HepG2 (cell line): ENCODE measurements at regions not wholly inside any gene's neighbourhood (a gene's known extent, or its start where the extent isn't known, plus 50 kb on each side); places are given as distances from the start of the nearest gene placed in this dataset.

Experiments used
- ATAC-seq: fragments of 200-7000 bp; cut with Tn5 transposase; 3 replicates; pipeline ENCODE4 v1.9.1; 2020; ENCODE audit warnings: mild to moderate bottlenecking, moderate library complexity
- BruUV-seq: library from RNA; stranded (reverse); fragments of 400-500 nt; replicated peaks from 2 replicates; lab custom pipeline; 2021; lab: Mats Ljungman, UMichigan
- CTCF ChIA-PET: fragments of 300-600 bp; formaldehyde crosslinking; extraction: SDS; loops from one replicate; lab custom pipeline; 2021; ENCODE audit warnings: low total read pairs, inconsistent platforms, low intra/inter-chr PET ratio; lab: Yijun Ruan, JAX
- POLR2A ChIA-PET: fragments of 350-600 bp; sonication (Branson Sonifier 250); formaldehyde crosslinking; loops from one replicate; lab custom pipeline; 2020; ENCODE audit warnings: antibody characterized with exemption, inconsistent platforms; lab: Yijun Ruan, JAX
- DNase-seq: peaks from one replicate; pipeline ENCODE4 v3.0.0-alpha.2; 2015; ENCODE audit warnings: low spot score
- FAIRE-seq: peaks from 3 replicates; lab custom pipeline; 2011; peaks lifted over from hg19 to GRCh38; lab: Jason Lieb, UNC
- H2AFZ ChIP-seq: one replicate; pipeline ENCODE4 v1.6.1; 2011; ENCODE audit warnings: low read length, inconsistent platforms
- H3K27ac ChIP-seq: fragments of 300-600 bp; 3 replicates; pipeline ENCODE4 v1.8.0; 2011; ENCODE audit warnings: mixed run types, mild to moderate bottlenecking, mixed read lengths, low read length, inconsistent platforms; ENCODE audit not compliant: insufficient read depth; ENCODE audit errors: extremely low read length
- H3K27me3 ChIP-seq, 2 experiments: fragments of 200-600 bp in 1 of 2; 2 replicates in 1 of 2; 3 replicates in 1 of 2; pipeline versions ENCODE4 v1.6.0 to v1.8.0; 2011; ENCODE audit warnings: low read length in 2 of 2, mild to moderate bottlenecking in 2 of 2, moderate library complexity in 2 of 2, inconsistent platforms in 1 of 2; ENCODE audit not compliant: insufficient read depth in 2 of 2, control insufficient read depth in 1 of 2
- H3K36me3 ChIP-seq, 2 experiments: fragments of 200-600 bp in 1 of 2; replicated peaks in 1 of 2; 2 replicates in 1 of 2; 3 replicates in 1 of 2; pipeline versions ENCODE4 v1.5.1 to v1.8.0; 2011; ENCODE audit warnings: low read length in 2 of 2, inconsistent platforms in 1 of 2; ENCODE audit not compliant: insufficient read depth in 2 of 2, control insufficient read depth in 1 of 2
- H3K4me1 ChIP-seq: 2 replicates; pipeline ENCODE4 v1.5.1; 2012; ENCODE audit warnings: low read length, inconsistent platforms; ENCODE audit not compliant: insufficient read depth
- H3K4me2 ChIP-seq: 2 replicates; pipeline ENCODE4 v1.6.0; 2011; ENCODE audit warnings: low read depth, low read length, inconsistent platforms
- H3K4me3 ChIP-seq, 3 experiments: fragments of 200-600 bp in 1 of 3; sonication (generic), shearing (Covaris generic) in 1 of 3; replicated peaks in 1 of 3; 2 replicates each; pipeline ENCODE4 v1.5.1; 2011 to 2016; ENCODE audit warnings: low read length in 3 of 3, inconsistent platforms in 2 of 3, low read depth in 2 of 3, mild to moderate bottlenecking in 2 of 3, control low read depth in 1 of 3, mixed read lengths in 1 of 3; ENCODE audit not compliant: insufficient read depth in 1 of 3
- H3K79me2 ChIP-seq: one replicate; pipeline ENCODE4 v1.6.1; 2011; ENCODE audit warnings: low read length, inconsistent platforms; ENCODE audit not compliant: insufficient read depth
- H3K9ac ChIP-seq: 2 replicates; pipeline ENCODE4 v1.6.0; 2011; ENCODE audit warnings: mild to moderate bottlenecking, low read depth, low read length, inconsistent platforms; ENCODE audit not compliant: insufficient read depth
- H3K9me3 ChIP-seq: 2 replicates; pipeline ENCODE4 v1.5.1; 2012; ENCODE audit warnings: mild to moderate bottlenecking, low read length
- H4K20me1 ChIP-seq: 2 replicates; pipeline ENCODE4 v1.6.0; 2011; ENCODE audit warnings: inconsistent platforms, mild to moderate bottlenecking, low read length, moderate library complexity; ENCODE audit not compliant: insufficient read depth
- CREB3 ChIP-seq: sonication (generic); formaldehyde crosslinking; IDR thresholded peaks from 2 replicates; pipeline ENCODE4 v1.5.0; 2020; ENCODE audit warnings: missing genetic modification reagents
- ETV5 ChIP-seq: IDR thresholded peaks from 2 replicates; pipeline ENCODE4 v1.6.1; 2018; ENCODE audit warnings: missing biosample characterization, missing genetic modification reagents, inconsistent platforms, borderline replicate concordance
- FOSL1 ChIP-seq: sonication (generic); formaldehyde crosslinking; IDR thresholded peaks from 2 replicates; pipeline ENCODE4 v1.9.0; 2021; ENCODE audit warnings: missing genetic modification reagents, borderline replicate concordance
- GATA4 ChIP-seq: sonication (generic); IDR thresholded peaks from 2 replicates; pipeline ENCODE4 v1.6.1; 2016; ENCODE audit warnings: antibody characterized with exemption, low read depth, borderline replicate concordance
- HNF1B ChIP-seq: sonication (generic); formaldehyde crosslinking; IDR thresholded peaks from 2 replicates; pipeline ENCODE4 v1.5.1; 2020; ENCODE audit warnings: mild to moderate bottlenecking, moderate library complexity, missing genetic modification reagents
- LCORL ChIP-seq, 2 experiments: fragments of 450-650 bp in 1 of 2; sonication (generic) in 1 of 2; formaldehyde crosslinking in 1 of 2; IDR thresholded peaks; 2 replicates each; pipeline versions ENCODE4 v1.5.0 to v1.6.1; 2017 to 2020; ENCODE audit warnings: antibody characterized with exemption in 1 of 2, missing genetic modification reagents in 1 of 2
- MLLT10 ChIP-seq: sonication (generic); formaldehyde crosslinking; IDR thresholded peaks from 2 replicates; pipeline ENCODE4 v1.4.0; 2020; ENCODE audit warnings: missing genetic modification reagents
- NR2C2 ChIP-seq: sonication (generic); formaldehyde crosslinking; IDR thresholded peaks from 2 replicates; pipeline ENCODE4 v1.4.0; 2020; ENCODE audit warnings: missing genetic modification reagents, mild to moderate bottlenecking, moderate library complexity, borderline replicate concordance
- PAF1 ChIP-seq: IDR thresholded peaks from 2 replicates; pipeline ENCODE4 v1.6.1; 2016; ENCODE audit warnings: missing genetic modification reagents, missing compliant biosample characterization
- REXO4 ChIP-seq: sonication (generic); formaldehyde crosslinking; IDR thresholded peaks from 2 replicates; pipeline ENCODE4 v1.8.0; 2022; ENCODE audit warnings: missing genetic modification reagents, mild to moderate bottlenecking, borderline replicate concordance
- SRY ChIP-seq: sonication (generic); formaldehyde crosslinking; IDR thresholded peaks from 2 replicates; pipeline ENCODE4 v1.8.0; 2022; ENCODE audit warnings: mild to moderate bottlenecking, missing genetic modification reagents
- ZFP41 ChIP-seq: sonication (generic); formaldehyde crosslinking; IDR thresholded peaks from 2 replicates; pipeline ENCODE4 v1.4.0; 2020; ENCODE audit warnings: mild to moderate bottlenecking, missing genetic modification reagents, borderline replicate concordance
- ZFY ChIP-seq: sonication (generic); formaldehyde crosslinking; IDR thresholded peaks from 2 replicates; pipeline ENCODE4 v1.4.0; 2020; ENCODE audit warnings: missing genetic modification reagents
- ZNF672 ChIP-seq: sonication (generic); formaldehyde crosslinking; IDR thresholded peaks from 2 replicates; pipeline ENCODE4 v1.8.1; 2022; ENCODE audit warnings: missing genetic modification reagents
- WGBS: methylation state at CpG from one replicate; pipeline ENCODE4 v1.1.6; 2017; ENCODE audit warnings: low lambda C conversion rate; 5-methylcytosine and 5-hydroxymethylcytosine counted together
- in situ Hi-C: cut with HindIII; loops from 2 replicates; pipeline ENCODE4 v1.10.0; 2017; ENCODE audit warnings: low pct_unique_long_range_greater_than_20kb; ENCODE audit not compliant: extremely low pct_ligation_motif_present
- intact Hi-C: fragments of 100-400 bp; cut with micrococcal nuclease; formaldehyde crosslinking; loops from one replicate; pipeline ENCODE4 v1.10.0; 2022; ENCODE audit not compliant: unreplicated experiment
- TF ChIP-seq, protein P1 (sequence below): IDR thresholded peaks from 2 replicates; pipeline ENCODE4 v1.6.1; 2016

GRCh38 chr7:24172856-24173255 is 111.1 kb upstream of the NPY start:
- Histone ChIP-seq H3K9me3 (no peaks in the 10 kb centered on the region), H4K20me1 (no peaks in the 10 kb centered on the region), H3K4me1 (no peaks in the 10 kb centered on the region), H3K4me2 (no peak overlapping the region), H3K79me2 (no peaks in the 10 kb centered on the region), H3K4me3 (no peak overlapping the region)
- no peak for FAIRE-seq
- BruUV-seq = no TSS peak
- CTCF ChIA-PET = no interaction called here
- TF ChIP-seq ZFP41 (CRISPR knock-in tag) (no peak), PAF1 (no peak), MLLT10 (CRISPR knock-in tag) (no peak), ETV5 (CRISPR knock-in tag) (no peak), CREB3 (CRISPR knock-in tag) (no peak)
- TF ChIP-seq, all 625 proteins: peak for 0
- intact Hi-C loops = no loop called here
- ATAC-seq (no peak), DNase-seq (no peak)
- Histone ChIP-seq H3K27me3 (no peaks in the 10 kb centered on the region), H2AFZ (no peak overlapping the region), H3K27ac (no peak overlapping the region), H3K36me3 (no peaks in the 10 kb centered on the region), H3K9ac (no peak overlapping the region)
- 7% methylated on average over 4 of the region's 4 CpGs for WGBS
- in situ Hi-C loops = no loop called here
- POLR2A ChIA-PET = no interaction called here

DNA sequence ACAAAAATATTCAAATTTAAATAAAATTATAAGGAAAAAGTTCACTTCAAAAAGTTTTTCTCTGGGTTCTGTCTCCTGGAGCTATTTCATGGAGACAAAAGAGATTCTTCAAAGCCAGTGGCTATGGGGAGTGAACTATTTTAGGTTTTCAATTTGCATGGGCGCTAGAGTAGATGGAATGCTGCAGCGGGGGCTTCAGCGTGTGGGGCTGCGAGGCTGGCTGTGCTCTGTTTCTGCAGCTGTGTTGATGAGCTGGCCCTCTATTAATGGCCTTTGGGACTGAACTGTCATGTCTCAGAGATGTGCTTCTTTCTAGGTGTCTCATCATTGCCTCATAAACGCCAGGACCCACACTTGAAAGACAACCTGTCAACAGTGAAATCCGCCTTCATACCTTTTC is 108.4 kb upstream of the NPY start:
- Histone ChIP-seq H3K27ac (no peak overlapping the region), H3K4me1 (no peaks in the 10 kb centered on the region)
- TF ChIP-seq, protein P1, sequence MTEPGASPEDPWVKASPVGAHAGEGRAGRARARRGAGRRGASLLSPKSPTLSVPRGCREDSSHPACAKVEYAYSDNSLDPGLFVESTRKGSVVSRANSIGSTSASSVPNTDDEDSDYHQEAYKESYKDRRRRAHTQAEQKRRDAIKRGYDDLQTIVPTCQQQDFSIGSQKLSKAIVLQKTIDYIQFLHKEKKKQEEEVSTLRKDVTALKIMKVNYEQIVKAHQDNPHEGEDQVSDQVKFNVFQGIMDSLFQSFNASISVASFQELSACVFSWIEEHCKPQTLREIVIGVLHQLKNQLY = no peak
- TF ChIP-seq SRY (CRISPR knock-in tag) = no peak
- no peak for TF ChIP-seq LCORL (IDR thresholded peaks at IDR 0.05)
- no peak for TF ChIP-seq LCORL (CRISPR knock-in tag; IDR thresholded peaks at IDR 0.05)
- TF ChIP-seq HNF1B (CRISPR knock-in tag) = no peak
- no peak for TF ChIP-seq REXO4 (CRISPR knock-in tag)
- no peak for TF ChIP-seq ZNF672 (CRISPR knock-in tag)
- no peak for TF ChIP-seq FOSL1
- TF ChIP-seq NR2C2 = no peak
- TF ChIP-seq GATA4 = no peak
- TF ChIP-seq ZFY (CRISPR knock-in tag) = no peak
- TF ChIP-seq, all 625 proteins: peak for 0
- H3K9ac ChIP-seq = no peak overlapping the region
- POLR2A ChIA-PET = no interaction called here
- CTCF ChIA-PET = no interaction called here
- no peaks in the 10 kb centered on the region for H3K9me3 ChIP-seq
- H3K4me3 ChIP-seq = no peak overlapping the region
- H2AFZ ChIP-seq = no peak overlapping the region
- H3K4me2 ChIP-seq = no peak overlapping the region
- in situ Hi-C loops = no loop called here
- no peaks in the 10 kb centered on the region for H3K36me3 ChIP-seq
- WGBS = 53% methylated on average over 6 of the region's 6 CpGs
- no TSS peak for BruUV-seq
- no peaks in the 10 kb centered on the region for H4K20me1 ChIP-seq
- DNase-seq (no peak), FAIRE-seq (no peak), ATAC-seq (no peak)
- H3K27me3 ChIP-seq = no peaks in the 10 kb centered on the region
- no peaks in the 10 kb centered on the region for H3K79me2 ChIP-seq
- intact Hi-C loops = no loop called here
